ENCODE measurements at regions not wholly inside any gene's neighbourhood (a gene's known extent, or its start where the extent isn't known, plus 50 kb on each side); places are given as distances from the start of the nearest gene placed in this dataset.

DNA sequence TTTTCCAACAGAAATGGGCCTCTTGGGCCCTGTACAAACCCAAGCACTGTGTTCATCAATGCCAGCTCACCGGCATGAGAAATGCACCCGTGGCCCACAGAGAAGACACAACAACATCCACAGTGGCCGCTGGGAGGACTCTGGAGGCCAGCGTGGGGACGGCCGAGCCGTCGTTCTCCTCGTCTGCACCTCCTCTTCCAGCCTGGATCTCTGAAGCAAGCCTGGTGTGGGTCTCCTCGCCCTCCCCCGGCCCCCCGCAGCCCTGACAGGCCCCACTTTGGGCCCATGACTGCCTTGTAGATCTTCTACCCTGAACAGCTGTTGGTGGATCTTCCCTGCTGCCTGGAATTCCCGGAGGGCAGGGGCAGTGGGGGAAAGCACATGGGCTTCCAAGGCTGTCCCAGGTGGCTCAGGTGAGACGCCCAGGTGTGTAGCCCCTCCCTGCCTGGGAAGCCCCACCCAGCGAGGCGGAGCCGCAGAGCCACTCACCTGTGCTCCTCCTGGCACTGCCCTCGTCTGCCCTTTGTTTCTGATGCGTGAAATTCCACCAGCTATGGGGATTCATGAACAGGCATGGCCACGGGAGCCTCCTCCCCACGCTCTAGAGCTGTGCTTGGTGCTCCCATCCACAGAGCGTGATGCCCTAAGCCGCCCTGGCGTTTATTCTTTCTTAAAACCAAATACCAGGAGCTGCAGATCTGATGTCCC is 225.9 kb downstream of the BRD1 start:
- no peak for DNase-seq (ENCODE audit: low read depth)
- TF ChIP-seq, protein P1, sequence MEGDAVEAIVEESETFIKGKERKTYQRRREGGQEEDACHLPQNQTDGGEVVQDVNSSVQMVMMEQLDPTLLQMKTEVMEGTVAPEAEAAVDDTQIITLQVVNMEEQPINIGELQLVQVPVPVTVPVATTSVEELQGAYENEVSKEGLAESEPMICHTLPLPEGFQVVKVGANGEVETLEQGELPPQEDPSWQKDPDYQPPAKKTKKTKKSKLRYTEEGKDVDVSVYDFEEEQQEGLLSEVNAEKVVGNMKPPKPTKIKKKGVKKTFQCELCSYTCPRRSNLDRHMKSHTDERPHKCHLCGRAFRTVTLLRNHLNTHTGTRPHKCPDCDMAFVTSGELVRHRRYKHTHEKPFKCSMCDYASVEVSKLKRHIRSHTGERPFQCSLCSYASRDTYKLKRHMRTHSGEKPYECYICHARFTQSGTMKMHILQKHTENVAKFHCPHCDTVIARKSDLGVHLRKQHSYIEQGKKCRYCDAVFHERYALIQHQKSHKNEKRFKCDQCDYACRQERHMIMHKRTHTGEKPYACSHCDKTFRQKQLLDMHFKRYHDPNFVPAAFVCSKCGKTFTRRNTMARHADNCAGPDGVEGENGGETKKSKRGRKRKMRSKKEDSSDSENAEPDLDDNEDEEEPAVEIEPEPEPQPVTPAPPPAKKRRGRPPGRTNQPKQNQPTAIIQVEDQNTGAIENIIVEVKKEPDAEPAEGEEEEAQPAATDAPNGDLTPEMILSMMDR (IDR thresholded peaks at IDR 0.05; ENCODE audit: control insufficient read depth, extremely low read depth, insufficient read depth), result no peak
- H3K4me3 ChIP-seq (ENCODE audit: low read depth, low read length), result no peak overlapping the region

DNA sequence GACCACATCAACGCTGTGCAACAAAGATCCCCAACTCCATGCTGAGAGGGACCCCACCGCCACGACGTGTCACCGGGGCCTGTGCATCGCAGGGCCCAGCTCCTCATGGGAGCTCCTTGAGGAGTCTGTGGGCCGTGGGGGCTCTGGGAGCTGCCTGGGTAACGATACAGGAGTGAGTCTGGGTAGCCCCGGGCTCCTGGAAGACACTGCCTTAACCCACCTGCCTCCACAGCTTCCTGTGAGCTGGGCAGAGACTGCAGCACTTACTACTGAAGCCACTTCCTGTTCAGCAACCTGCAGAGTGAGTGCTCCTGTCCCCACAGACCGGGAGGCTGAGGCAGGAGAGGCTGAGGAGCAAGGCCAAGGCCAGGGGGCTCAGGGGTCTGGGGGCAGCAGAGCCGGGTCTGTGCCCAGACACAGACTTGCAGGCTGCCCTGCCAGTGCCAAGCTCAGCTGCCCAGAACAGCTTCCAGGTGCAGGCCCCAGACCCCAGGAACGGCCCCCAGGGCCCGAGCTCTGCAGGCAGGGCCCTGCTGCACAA is 226.7 kb downstream of the BRD1 start:
- H3K4me3 ChIP-seq (ENCODE audit: low read depth, low read length), result no peak overlapping the region
- TF ChIP-seq, protein P1 (IDR thresholded peaks at IDR 0.05; ENCODE audit: control insufficient read depth, extremely low read depth, insufficient read depth), result no peak
- no peak for DNase-seq (ENCODE audit: low read depth)

DNA sequence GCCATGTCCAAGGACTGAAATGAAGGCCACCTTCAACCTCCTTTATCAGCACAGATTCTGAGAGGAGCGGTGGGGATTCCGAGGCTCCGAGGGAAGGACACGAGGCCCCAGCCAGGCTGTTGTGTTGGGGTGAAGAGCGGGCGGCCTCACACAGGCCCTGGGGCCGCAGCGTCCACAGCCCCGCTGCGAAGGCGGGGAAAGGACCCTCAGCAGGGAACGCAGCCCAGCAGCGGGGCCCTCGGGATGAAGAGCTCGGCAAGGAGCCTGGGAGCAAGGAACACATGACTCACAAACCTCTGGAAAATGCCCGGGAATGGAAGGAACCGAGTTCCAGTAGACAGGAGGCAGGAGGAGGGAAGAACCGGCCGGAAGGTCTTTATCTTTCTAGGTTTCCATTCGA is 227.2 kb downstream of the BRD1 start:
- TF ChIP-seq, protein P1 (IDR thresholded peaks at IDR 0.05; ENCODE audit: control insufficient read depth, extremely low read depth, insufficient read depth), result no peak
- H3K4me3 ChIP-seq (ENCODE audit: low read depth, low read length), result no peak overlapping the region
- no peak for DNase-seq (ENCODE audit: low read depth)

DNA sequence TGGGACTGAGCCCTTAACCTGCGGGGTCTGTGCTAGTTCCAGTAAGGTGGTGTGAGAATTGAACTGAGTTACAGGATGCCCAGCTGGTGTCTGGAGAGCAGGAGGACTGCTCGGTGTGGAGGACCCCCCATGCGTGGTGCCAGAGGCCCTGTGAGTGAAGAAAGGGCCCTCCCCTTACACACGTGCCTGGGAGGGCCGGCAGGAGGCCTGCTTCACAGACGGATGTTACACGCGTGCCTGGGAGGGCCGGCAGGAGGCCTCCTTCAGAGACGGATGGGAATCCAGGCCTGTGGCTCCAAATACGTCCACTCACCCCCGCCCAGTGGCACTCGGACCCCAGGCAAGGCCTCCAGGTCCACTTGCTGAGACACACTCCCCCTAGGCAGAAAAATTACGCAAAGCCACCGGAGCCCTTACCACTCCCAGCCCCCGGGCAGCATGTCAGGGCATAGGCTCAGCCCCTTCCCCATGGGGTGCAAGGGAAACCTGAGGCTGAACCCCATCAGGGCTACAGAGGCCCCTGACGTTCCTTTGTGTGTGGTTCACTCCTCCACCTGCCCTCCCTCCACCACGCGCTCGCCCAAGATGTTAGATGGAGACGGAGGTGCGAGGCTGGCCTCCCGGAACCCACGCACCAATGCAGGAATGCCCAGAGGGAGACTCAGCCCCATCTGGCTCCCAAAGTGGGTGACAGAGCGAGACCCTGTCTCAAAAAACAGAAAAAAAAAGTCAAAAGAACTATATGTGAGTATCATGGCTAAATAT is 227.8 kb downstream of the BRD1 start:
- TF ChIP-seq, protein P1 (IDR thresholded peaks at IDR 0.05; ENCODE audit: control insufficient read depth, extremely low read depth, insufficient read depth), result no peak
- DNase-seq (ENCODE audit: low read depth), result no peak
- H3K4me3 ChIP-seq (ENCODE audit: low read depth, low read length), result no peak overlapping the region

DNA sequence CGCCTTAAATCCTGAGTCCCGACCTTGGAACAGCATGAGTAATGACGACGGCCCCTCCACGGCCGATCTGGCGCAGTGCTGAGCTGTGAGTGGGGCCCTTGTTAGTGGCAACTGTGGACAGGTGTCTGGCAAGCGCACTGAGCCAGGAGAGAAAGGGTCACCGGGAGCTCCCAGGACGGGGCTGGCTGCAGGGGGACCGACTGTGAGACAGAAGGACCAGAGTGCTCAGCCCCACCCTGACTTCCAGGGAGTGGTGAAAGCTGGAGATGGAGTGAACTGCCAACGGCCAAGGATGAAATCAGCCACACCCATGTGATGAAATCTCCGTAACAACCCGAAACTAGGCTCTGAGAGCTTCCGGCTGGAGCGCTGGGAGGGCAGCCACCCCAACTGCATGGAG is 228.6 kb downstream of the BRD1 start:
- no peak overlapping the region for H3K4me3 ChIP-seq (ENCODE audit: low read depth, low read length)
- TF ChIP-seq, protein P1 (IDR thresholded peaks at IDR 0.05; ENCODE audit: control insufficient read depth, extremely low read depth, insufficient read depth), result no peak
- DNase-seq (ENCODE audit: low read depth), result no peak

DNA sequence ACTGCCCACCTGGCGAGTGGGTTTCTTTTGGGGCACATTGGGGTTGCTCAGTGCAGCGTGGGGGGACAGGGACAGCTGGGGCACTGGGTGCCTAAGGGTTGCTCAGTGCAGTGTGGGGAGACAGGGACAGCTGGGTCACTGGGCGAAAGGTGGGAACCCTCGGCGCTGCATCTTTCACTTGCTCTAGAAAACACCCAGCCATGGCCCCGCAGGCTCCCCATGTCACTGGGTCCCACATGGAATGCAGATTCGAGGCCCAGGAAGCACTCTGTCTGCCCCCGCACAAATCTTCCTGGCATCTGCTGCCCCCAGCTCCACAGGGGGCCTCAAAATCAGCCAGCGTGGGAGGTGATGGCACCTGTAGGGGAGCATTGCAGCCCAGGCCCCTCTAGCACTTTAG is 229.3 kb downstream of the BRD1 start:
- DNase-seq (ENCODE audit: low read depth), result no peak
- TF ChIP-seq, protein P1 (IDR thresholded peaks at IDR 0.05; ENCODE audit: control insufficient read depth, extremely low read depth, insufficient read depth), result no peak
- H3K4me3 ChIP-seq (ENCODE audit: low read depth, low read length), result no peak overlapping the region
